ENCODE measurements at regions not wholly inside any gene's neighbourhood (a gene's known extent, or its start where the extent isn't known, plus 50 kb on each side); places are given as distances from the start of the nearest gene placed in this dataset.
"Not testable (repeated sequence)": the region's sequence is repeated elsewhere in the genome, so short reads cannot be mapped to it uniquely, and the experiment has no call there.

DNA sequence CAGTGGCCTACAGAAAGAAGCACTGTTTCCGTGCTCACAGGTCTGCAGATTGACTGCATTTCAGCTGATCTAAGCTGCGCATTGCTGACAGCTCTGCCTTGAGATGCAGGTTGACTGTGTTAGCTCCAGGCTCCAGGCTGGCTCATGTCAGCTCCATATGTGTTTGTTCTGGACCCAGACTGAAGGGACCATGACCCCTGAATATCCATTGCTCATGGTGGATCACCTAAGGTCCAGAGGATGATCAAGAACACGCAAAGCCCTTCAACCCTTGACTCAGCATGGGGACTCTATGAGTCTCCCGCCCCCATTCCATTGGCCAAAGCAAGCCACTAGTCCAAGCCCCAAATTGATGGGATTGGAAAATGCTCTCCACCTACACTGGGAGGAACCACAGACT is 239.3 kb upstream of the C16orf82 start:
- 91% methylated on average over 4 of the region's 4 CpGs for WGBS
- DNase-seq (ENCODE audit: extremely low spot score) = no peak
- no peaks in the 10 kb centered on the region for H3K36me3 ChIP-seq (ENCODE audit: insufficient read depth)

DNA sequence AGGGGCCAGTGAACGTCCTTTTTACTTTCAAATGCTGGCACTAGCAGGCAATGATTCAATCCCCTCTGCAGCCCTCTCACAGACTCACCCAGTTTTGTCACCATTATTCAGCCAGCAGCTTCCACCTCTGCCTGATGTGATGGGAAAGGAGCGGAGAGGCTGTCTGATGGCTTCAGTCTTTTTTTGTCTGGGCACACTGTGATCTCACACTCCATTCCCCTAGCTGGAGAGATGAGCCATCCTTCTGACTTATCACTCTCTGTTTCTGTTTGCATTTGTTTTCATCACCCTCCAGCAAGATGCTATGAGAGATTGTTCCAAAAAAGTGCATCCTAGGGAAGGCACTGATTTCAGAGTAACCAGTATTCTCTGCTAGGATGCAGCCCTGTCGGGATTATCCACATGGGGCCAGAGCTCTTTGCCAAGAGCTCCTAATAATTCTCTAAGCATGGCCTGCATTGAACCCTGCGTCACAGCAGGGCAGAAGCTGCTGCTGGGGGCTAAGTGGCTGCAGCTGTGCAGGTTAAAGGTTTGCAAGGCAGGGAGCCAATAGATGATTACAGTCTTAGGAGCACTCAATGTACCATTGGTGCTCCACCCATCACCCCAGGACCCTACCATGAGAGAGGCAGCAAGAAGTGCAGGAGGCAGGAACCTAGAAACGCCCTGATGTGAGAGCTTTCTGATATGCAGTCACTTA is 236.1 kb upstream of the C16orf82 start:
- no peak overlapping the region for H3K27ac ChIP-seq (ENCODE audit: low read depth)
- DNase-seq (ENCODE audit: extremely low spot score) = no peak
- WGBS = 47% methylated on average over 5 of the region's 5 CpGs
- no peaks in the 10 kb centered on the region for H3K36me3 ChIP-seq (ENCODE audit: insufficient read depth)
- no peaks in the 10 kb centered on the region for H3K4me1 ChIP-seq (ENCODE audit: insufficient read depth)
- no peak overlapping the region for H3K4me3 ChIP-seq (ENCODE audit: low read depth, low read length)

More for the DNA sequence above, 239.3 kb upstream of the C16orf82 start:
- no peaks in the 10 kb centered on the region for H3K4me1 ChIP-seq (ENCODE audit: insufficient read depth)
- no peak overlapping the region for H3K4me3 ChIP-seq (ENCODE audit: low read depth, low read length)
- H3K27ac ChIP-seq (ENCODE audit: low read depth) = no peak overlapping the region

DNA sequence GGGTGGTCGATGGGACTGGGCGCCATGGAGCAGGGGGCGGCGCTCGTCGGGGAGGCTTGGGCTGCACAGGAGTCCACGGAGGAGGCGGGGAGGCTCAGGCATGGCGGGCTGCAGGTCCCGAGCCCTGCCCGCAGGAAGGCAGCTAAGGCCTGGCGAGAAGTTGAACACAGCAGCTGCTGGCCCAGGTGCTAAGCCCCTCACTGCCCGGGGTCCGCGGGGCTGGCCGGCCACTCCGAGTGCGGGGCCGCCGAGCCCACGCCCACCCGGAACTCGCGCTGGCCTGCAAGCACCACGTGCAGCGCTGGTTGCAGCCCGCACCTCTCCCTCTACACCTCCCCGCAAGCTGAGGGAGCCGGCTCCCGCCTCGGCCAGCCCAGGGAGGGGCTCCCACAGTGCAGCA is 230.6 kb upstream of the C16orf82 start:
- not testable (repeated sequence) for H3K36me3 ChIP-seq (ENCODE audit: insufficient read depth); DNase-seq (ENCODE audit: extremely low spot score); H3K4me3 ChIP-seq (ENCODE audit: low read depth, low read length); H3K27ac ChIP-seq (ENCODE audit: low read depth); H3K4me1 ChIP-seq (ENCODE audit: insufficient read depth)
- 95% methylated on average over 31 of the region's 31 CpGs for WGBS

DNA sequence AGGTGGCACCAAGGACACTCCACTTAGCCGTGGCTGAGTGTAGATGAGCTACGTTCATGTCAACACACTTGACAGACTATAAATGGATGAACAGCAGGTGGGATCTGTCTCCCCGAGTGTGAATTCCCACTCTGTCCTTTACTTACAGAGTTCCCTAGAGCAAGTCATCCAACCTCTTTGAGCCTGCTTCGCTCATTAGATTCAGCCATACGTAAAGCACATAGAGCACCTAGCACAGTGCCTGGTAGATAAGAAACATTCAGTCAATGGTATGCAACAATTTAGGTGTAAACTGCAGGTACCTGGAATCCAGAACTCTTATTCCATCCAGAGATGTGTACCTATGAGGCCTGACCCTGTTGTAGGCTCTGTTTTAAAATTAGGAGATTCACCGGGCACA is 227.8 kb upstream of the C16orf82 start:
- WGBS = 78% methylated on average over 6 of the region's 6 CpGs
- Histone ChIP-seq H3K36me3 (ENCODE audit: insufficient read depth) (no peaks in the 10 kb centered on the region), H3K4me1 (ENCODE audit: insufficient read depth) (no peaks in the 10 kb centered on the region), H3K4me3 (ENCODE audit: low read depth, low read length) (no peak overlapping the region), H3K27ac (ENCODE audit: low read depth) (no peak overlapping the region)
- no peak for DNase-seq (ENCODE audit: extremely low spot score)

DNA sequence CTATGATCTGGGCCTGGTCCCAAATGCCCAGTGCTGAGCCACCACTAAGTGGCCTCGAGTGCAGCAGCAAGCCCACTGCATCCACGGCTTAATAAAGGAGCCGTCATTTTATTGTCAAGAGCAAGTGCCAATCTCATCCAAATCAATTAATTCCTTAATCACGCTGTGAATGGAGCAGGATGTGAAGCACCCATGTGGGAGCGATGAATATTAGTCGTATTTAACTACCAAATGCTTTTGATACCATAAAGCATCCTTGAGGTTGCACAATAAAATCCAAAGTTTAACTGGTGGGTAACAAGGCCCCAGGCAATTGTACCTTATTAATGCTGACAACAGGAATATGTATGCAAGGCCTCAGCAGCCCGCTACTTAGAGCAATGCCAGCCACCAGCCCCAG is 226.0 kb upstream of the C16orf82 start:
- Histone ChIP-seq H3K27ac (ENCODE audit: low read depth) (no peak overlapping the region), H3K4me3 (ENCODE audit: low read depth, low read length) (no peak overlapping the region), H3K36me3 (ENCODE audit: insufficient read depth) (no peaks in the 10 kb centered on the region), H3K4me1 (ENCODE audit: insufficient read depth) (no peaks in the 10 kb centered on the region)
- WGBS = 87% methylated on average over 7 of the region's 7 CpGs
- DNase-seq (ENCODE audit: extremely low spot score) = no peak

DNA sequence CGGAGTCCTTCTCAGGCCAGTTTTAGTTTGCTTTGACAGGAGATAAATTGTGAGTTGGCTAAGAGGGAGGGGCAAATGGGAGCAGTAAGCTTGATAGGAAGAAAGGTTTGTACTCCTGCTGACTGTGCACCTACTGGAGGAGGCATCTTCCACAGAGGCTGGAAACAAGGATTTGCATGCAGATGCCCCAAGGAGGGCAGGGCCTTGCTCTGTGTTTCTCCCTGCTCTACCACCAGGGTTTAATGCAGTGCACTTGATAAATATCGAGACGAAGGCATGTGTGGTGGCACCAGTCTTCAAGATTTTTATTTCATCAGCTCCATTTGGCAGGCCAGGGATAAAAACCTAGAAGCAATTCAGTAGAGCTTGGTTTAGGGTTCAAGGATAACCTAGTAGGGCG is 210.5 kb upstream of the C16orf82 start:
- no peak for DNase-seq (ENCODE audit: extremely low spot score)
- 64% methylated on average over 4 of the region's 4 CpGs for WGBS

DNA sequence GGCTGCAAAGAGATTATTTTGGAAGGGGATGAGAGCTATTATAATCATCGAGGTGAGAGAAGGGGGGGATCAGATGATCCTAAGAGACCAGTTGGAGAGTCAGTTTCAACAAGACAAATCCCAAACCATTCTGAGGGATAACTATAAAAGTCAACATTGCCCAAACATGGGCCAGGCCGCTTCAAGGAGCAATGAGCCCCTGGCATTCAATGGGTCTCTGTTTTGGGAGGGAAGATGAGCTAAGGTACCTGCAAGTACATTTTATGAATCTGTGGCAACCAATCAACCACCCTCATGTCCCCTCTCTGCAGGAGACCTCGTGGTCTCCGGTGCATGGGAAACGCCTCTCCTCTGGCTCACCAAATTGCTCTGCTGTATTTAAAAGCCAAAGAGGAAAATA is 209.9 kb upstream of the C16orf82 start:
- no peak overlapping the region for H3K27ac ChIP-seq (ENCODE audit: low read depth)
- H3K4me1 ChIP-seq (ENCODE audit: insufficient read depth) = no peaks in the 10 kb centered on the region
- DNase-seq (ENCODE audit: extremely low spot score) = no peak
- H3K36me3 ChIP-seq (ENCODE audit: insufficient read depth) = no peaks in the 10 kb centered on the region
- WGBS = 63% methylated on average over 5 of the region's 5 CpGs
- no peak overlapping the region for H3K4me3 ChIP-seq (ENCODE audit: low read depth, low read length)

More for the DNA sequence above, 210.5 kb upstream of the C16orf82 start:
- H3K36me3 ChIP-seq (ENCODE audit: insufficient read depth) = no peaks in the 10 kb centered on the region
- H3K4me1 ChIP-seq (ENCODE audit: insufficient read depth) = no peaks in the 10 kb centered on the region
- H3K4me3 ChIP-seq (ENCODE audit: low read depth, low read length) = no peak overlapping the region
- no peak overlapping the region for H3K27ac ChIP-seq (ENCODE audit: low read depth)

- H3K27ac ChIP-seq (ENCODE audit: low read depth) = no peak overlapping the region
- H3K4me3 ChIP-seq (ENCODE audit: low read depth, low read length) = no peak overlapping the region
- no peaks in the 10 kb centered on the region for H3K36me3 ChIP-seq (ENCODE audit: insufficient read depth)
- H3K4me1 ChIP-seq (ENCODE audit: insufficient read depth) = no peaks in the 10 kb centered on the region
- DNase-seq (ENCODE audit: extremely low spot score) = no peak
- 60% methylated on average over 4 of the region's 4 CpGs for whole genome bisulfite sequencing
Measured at GRCh38 chr16:26857371-26857770, 209.4 kb upstream of the C16orf82 start.

DNA sequence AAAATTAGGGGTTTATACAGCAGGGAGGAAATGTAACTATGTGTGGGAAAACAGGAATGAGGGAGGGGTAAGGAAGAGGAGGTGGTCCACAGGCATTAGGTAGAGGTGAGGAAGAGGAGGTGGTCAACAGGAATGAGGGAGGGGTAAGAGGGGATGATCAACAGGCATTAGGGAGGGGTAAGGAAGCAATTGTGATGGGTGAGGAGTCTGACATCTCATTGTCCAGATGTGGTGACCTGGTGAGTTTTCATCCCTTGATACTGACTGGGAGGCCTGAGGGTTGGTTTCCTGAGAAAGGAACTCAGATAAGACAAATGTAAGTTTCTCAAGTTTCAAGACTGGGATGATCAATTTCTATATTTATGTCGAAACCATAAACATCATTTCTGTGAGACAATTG is 206.2 kb upstream of the C16orf82 start:
- no peaks in the 10 kb centered on the region for H3K36me3 ChIP-seq (ENCODE audit: insufficient read depth)
- no peak overlapping the region for H3K4me3 ChIP-seq (ENCODE audit: low read depth, low read length)
- H3K4me1 ChIP-seq (ENCODE audit: insufficient read depth) = no peaks in the 10 kb centered on the region
- no peak overlapping the region for H3K27ac ChIP-seq (ENCODE audit: low read depth)
- DNase-seq (ENCODE audit: extremely low spot score) = no peak
- WGBS = 95% methylated on average over 1 of the region's 1 CpG

GRCh38 chr16:26863931-26864330 is 202.8 kb upstream of the C16orf82 start:
- no peak for DNase-seq (ENCODE audit: extremely low spot score)
- H3K36me3 ChIP-seq (ENCODE audit: insufficient read depth) = no peaks in the 10 kb centered on the region
- H3K4me1 ChIP-seq (ENCODE audit: insufficient read depth) = no peaks in the 10 kb centered on the region
- H3K27ac ChIP-seq (ENCODE audit: low read depth) = no peak overlapping the region
- H3K4me3 ChIP-seq (ENCODE audit: low read depth, low read length) = no peak overlapping the region
- 46% methylated on average over 3 of the region's 3 CpGs for WGBS

GRCh38 chr16:26874318-26874717 is 192.4 kb upstream of the C16orf82 start:
- H3K4me1 ChIP-seq (ENCODE audit: insufficient read depth); H3K36me3 ChIP-seq (ENCODE audit: insufficient read depth); H3K27ac ChIP-seq (ENCODE audit: low read depth); DNase-seq (ENCODE audit: extremely low spot score); H3K4me3 ChIP-seq (ENCODE audit: low read depth, low read length): not testable (repeated sequence)
- 67% methylated on average over 5 of the region's 5 CpGs for WGBS

DNA sequence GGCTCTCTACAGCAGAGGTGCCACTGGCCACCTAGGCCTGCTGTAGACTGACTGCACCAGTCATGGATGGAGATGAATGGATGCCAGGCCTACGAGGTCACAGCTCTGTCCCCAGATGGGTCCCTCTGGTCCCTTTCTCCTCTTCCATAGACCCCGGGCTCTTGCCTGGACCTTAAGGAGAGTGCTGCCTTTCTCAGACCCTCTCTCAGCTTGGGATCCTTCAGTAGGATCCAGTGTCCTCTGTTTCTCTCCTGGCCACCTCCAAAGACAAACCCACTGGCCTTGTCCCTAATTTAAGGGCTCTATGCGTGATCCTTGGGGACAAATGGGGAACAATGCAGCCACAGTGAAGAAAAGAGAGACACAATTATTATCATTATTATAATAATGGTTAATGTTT is 189.3 kb upstream of the C16orf82 start:
- Histone ChIP-seq H3K36me3 (ENCODE audit: insufficient read depth) (no peaks in the 10 kb centered on the region), H3K4me1 (ENCODE audit: insufficient read depth) (no peaks in the 10 kb centered on the region), H3K27ac (ENCODE audit: low read depth) (no peak overlapping the region), H3K4me3 (ENCODE audit: low read depth, low read length) (no peak overlapping the region)
- 86% methylated on average over 3 of the region's 3 CpGs for WGBS
- DNase-seq (ENCODE audit: extremely low spot score) = no peak

GRCh38 chr16:26885674-26886073 is 181.1 kb upstream of the C16orf82 start:
- Histone ChIP-seq H3K27ac (ENCODE audit: low read depth) (no peak overlapping the region), H3K36me3 (ENCODE audit: insufficient read depth) (no peaks in the 10 kb centered on the region), H3K4me1 (ENCODE audit: insufficient read depth) (no peaks in the 10 kb centered on the region), H3K4me3 (ENCODE audit: low read depth, low read length) (no peak overlapping the region)
- WGBS = 78% methylated on average over 1 of the region's 1 CpG
- DNase-seq (ENCODE audit: extremely low spot score) = no peak

GRCh38 chr16:26889740-26890139 is 177.0 kb upstream of the C16orf82 start:
- Histone ChIP-seq H3K27ac (ENCODE audit: low read depth) (no peak overlapping the region), H3K4me1 (ENCODE audit: insufficient read depth) (no peaks in the 10 kb centered on the region), H3K4me3 (ENCODE audit: low read depth, low read length) (no peak overlapping the region), H3K36me3 (ENCODE audit: insufficient read depth) (no peaks in the 10 kb centered on the region)
- no peak for DNase-seq (ENCODE audit: extremely low spot score)
- 23% methylated on average over 2 of the region's 2 CpGs for WGBS

DNA sequence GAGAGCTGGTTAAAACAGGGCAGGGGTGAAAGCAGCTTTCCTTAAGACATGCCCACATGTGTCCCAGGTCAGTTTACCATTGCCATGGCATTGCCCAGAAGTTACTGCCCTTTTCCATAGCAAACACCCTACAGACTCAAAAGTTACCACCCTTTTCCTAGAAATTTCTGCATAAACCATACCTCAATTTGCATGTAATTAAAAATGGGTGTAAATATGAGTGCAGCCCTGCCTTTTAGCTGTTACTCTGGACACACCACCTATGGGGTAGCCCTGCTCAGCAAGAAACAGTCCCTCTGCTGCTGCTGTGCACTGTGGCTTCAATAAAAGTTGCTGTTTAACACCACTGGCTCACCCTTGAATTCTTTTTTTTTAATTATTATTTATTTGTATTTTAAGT is 168.5 kb upstream of the C16orf82 start:
- no peak overlapping the region for H3K4me3 ChIP-seq (ENCODE audit: low read depth, low read length)

More for the DNA sequence above, 168.5 kb upstream of the C16orf82 start:
- Histone ChIP-seq H3K4me1 (ENCODE audit: insufficient read depth) (no peaks in the 10 kb centered on the region), H3K36me3 (ENCODE audit: insufficient read depth) (no peaks in the 10 kb centered on the region), H3K27ac (ENCODE audit: low read depth) (no peak overlapping the region)
- no peak for DNase-seq (ENCODE audit: extremely low spot score)
